A549 (cell line): ENCODE measurements at regions not wholly inside any gene's neighbourhood (a gene's known extent, or its start where the extent isn't known, plus 50 kb on each side); places are given as distances from the start of the nearest gene placed in this dataset.

Source experiments
- ATAC-seq, 2 experiments: fragments of 200-7000 bp in 1 of 2; fragments of >200 bp in 1 of 2; cut with Nextera tagmentation in 1 of 2; cut with Tn5 transposase in 1 of 2; 3 replicates each; pipeline versions ENCODE4 v1.8.0 to v1.9.1; 2018 to 2020; ENCODE audit warnings: mild to moderate bottlenecking in 1 of 2, moderate library complexity in 1 of 2
- CTCF ChIA-PET: fragments of 300-600 bp; sonication (Branson Sonifier 250); formaldehyde crosslinking; extraction: SDS; loops from one replicate; lab custom pipeline; 2021; ENCODE audit warnings: antibody characterized with exemption, inconsistent platforms; lab: Yijun Ruan, JAX
- POLR2A ChIA-PET: fragments of 350-600 bp; formaldehyde crosslinking; extraction: SDS; loops from one replicate; lab custom pipeline; 2021; ENCODE audit warnings: antibody characterized with exemption, inconsistent platforms; lab: Yijun Ruan, JAX
- DNase-seq, 2 experiments: peaks; one replicate each; pipeline versions ENCODE4 v3.0.0 to v3.0.0-alpha.2; 2011 to 2016; ENCODE audit warnings: low read depth in 1 of 2, low spot score in 1 of 2
- FAIRE-seq: peaks from 2 replicates; lab custom pipeline; 2011; peaks lifted over from hg19 to GRCh38; lab: Jason Lieb, UNC
- H3K27ac ChIP-seq, 2 experiments: fragments of >200 bp; sonication (Bioruptor Twin); formaldehyde crosslinking; 3 replicates each; pipeline ENCODE4 v1.5.1; 2016 to 2017
- H3K4me1 ChIP-seq: fragments of >200 bp; sonication (Bioruptor Twin); formaldehyde crosslinking; 3 replicates; pipeline ENCODE4 v1.6.1; 2016
- H3K4me2 ChIP-seq: fragments of >200 bp; sonication (Bioruptor Twin); formaldehyde crosslinking; 3 replicates; pipeline ENCODE4 v1.6.1; 2016
- H3K4me3 ChIP-seq: fragments of >200 bp; sonication (Bioruptor Twin); formaldehyde crosslinking; 3 replicates; pipeline ENCODE4 v1.5.1; 2016
- H3K9me3 ChIP-seq: fragments of >200 bp; sonication (Bioruptor Twin); formaldehyde crosslinking; 3 replicates; pipeline ENCODE4 v1.6.1; 2016
- CHD2 ChIP-seq: fragments of 150-350 bp; IDR thresholded peaks from 2 replicates; pipeline ENCODE4 v1.6.1; 2014; ENCODE audit warnings: low read length; ENCODE audit not compliant: partially characterized antibody
- CHD4 ChIP-seq: fragments of 200-600 bp; sonication (generic); IDR thresholded peaks from 2 replicates; pipeline ENCODE4 v1.6.1; 2016; ENCODE audit warnings: antibody characterized with exemption, mild to moderate bottlenecking, borderline replicate concordance
- E2F6 ChIP-seq: IDR thresholded peaks from 2 replicates; pipeline ENCODE4 v1.6.1; 2012; ENCODE audit warnings: low read depth, borderline replicate concordance
- EP300 ChIP-seq, 2 experiments: fragments of >200 bp; sonication (Bioruptor Twin); formaldehyde crosslinking; IDR thresholded peaks; 2 replicates in 1 of 2; 3 replicates in 1 of 2; pipeline ENCODE4 v1.6.1; 2016 to 2017
- HDAC2 ChIP-seq: fragments of 200-600 bp; sonication (generic); IDR thresholded peaks from 2 replicates; pipeline ENCODE4 v1.6.1; 2016
- KDM1A ChIP-seq: fragments of 200-600 bp; sonication (generic); IDR thresholded peaks from 2 replicates; pipeline ENCODE4 v1.6.1; 2016; ENCODE audit warnings: low read depth, mild to moderate bottlenecking
- MAFK ChIP-seq: fragments of 450-650 bp; IDR thresholded peaks from 2 replicates; pipeline ENCODE4 v1.6.1; 2014; ENCODE audit not compliant: partially characterized antibody
- RAD21 ChIP-seq, 2 experiments: fragments of >200 bp in 1 of 2; sonication (Bioruptor Twin) in 1 of 2; formaldehyde crosslinking in 1 of 2; IDR thresholded peaks in 1 of 2; conservative IDR thresholded peaks in 1 of 2; 2 replicates in 1 of 2; 3 replicates in 1 of 2; pipeline ENCODE4 v1.6.1; 2012 to 2018; ENCODE audit warnings: inconsistent platforms in 1 of 2
- RCOR1 ChIP-seq: fragments of 150-350 bp; IDR thresholded peaks from 2 replicates; pipeline ENCODE4 v1.6.1; 2014; ENCODE audit warnings: antibody characterized with exemption, low read length, low read depth
- RNF2 ChIP-seq: fragments of 200-600 bp; sonication (generic); IDR thresholded peaks from 2 replicates; pipeline ENCODE4 v1.6.1; 2016; ENCODE audit warnings: low read depth, mild to moderate bottlenecking, antibody characterized with exemption, moderate library complexity, borderline replicate concordance
- TFCP2L1 ChIP-seq: fragments of 250-450 bp; sonication (Bioruptor Pico); IDR thresholded peaks from 2 replicates; pipeline ENCODE4 v1.5.0; 2021; ENCODE audit warnings: mild to moderate bottlenecking
- ZSCAN20 ChIP-seq: fragments of 250-450 bp; sonication (Bioruptor Pico); IDR thresholded peaks from 2 replicates; pipeline ENCODE4 v1.8.0; 2022; ENCODE audit warnings: mild to moderate bottlenecking, moderate library complexity
- WGBS: methylation state at CpG from one replicate; pipeline ENCODE4 v1.1.6; 2017; ENCODE audit errors: missing lambda C conversion rate; 5-methylcytosine and 5-hydroxymethylcytosine counted together
- TF ChIP-seq, protein P1 (sequence below): fragments of 450-650 bp; IDR thresholded peaks from 2 replicates; pipeline ENCODE4 v1.6.1; 2014; ENCODE audit warnings: antibody characterized with exemption
- TF ChIP-seq, protein P2 (sequence below): fragments of >200 bp; sonication (Bioruptor Twin); formaldehyde crosslinking; IDR thresholded peaks from 3 replicates; pipeline ENCODE4 v1.6.1; 2016
- TF ChIP-seq, protein P3 (sequence below): fragments of >200 bp; sonication (Bioruptor Twin); formaldehyde crosslinking; IDR thresholded peaks from 3 replicates; pipeline ENCODE4 v1.5.1; 2016

GRCh38 chr5:124342986-124343385 is 403.5 kb downstream of the ZNF608 start:
- Histone ChIP-seq H3K4me3 (no peak overlapping the region), H3K4me1 (no peaks in the 10 kb centered on the region), H3K9me3 (no peaks in the 10 kb centered on the region), H3K27ac (no peak overlapping the region), H3K4me2 (no peak overlapping the region)
- ChIA-PET CTCF (no interaction called here), POLR2A (no interaction called here)
- DNase-seq: no peak
- no peak for FAIRE-seq
- no peak for TF ChIP-seq RNF2
- no peak for TF ChIP-seq RAD21 (conservative IDR thresholded peaks at IDR 0.05 in 1 of 2, IDR thresholded peaks at IDR 0.05 in 1 of 2)
- no peak for TF ChIP-seq TFCP2L1 (CRISPR knock-in tag)
- TF ChIP-seq CHD4: no peak
- TF ChIP-seq, protein P1, sequence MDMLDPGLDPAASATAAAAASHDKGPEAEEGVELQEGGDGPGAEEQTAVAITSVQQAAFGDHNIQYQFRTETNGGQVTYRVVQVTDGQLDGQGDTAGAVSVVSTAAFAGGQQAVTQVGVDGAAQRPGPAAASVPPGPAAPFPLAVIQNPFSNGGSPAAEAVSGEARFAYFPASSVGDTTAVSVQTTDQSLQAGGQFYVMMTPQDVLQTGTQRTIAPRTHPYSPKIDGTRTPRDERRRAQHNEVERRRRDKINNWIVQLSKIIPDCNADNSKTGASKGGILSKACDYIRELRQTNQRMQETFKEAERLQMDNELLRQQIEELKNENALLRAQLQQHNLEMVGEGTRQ: no peak
- no peak for ATAC-seq
- 4% methylated on average over 1 of the region's 1 CpG for WGBS

DNA sequence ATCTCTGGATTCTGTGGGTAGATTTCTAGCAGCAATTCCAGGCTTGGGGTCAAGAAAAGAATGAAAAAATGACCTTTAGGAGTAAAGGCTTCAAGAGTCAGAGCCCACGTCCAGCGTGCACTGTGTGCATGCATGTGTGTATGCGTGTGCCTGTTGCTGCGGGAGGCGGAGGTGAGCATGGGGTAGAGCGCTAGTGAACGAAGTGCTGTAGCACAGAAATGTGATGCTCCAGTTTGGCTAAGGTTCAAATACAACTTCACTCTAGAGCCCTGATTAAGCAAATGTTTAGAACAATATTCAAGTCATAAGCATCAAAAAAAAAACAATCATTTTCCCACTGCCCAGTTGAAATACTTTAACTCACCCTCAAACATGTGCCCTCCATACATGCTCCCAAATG is 403.9 kb downstream of the ZNF608 start:
- H3K27ac ChIP-seq: no peak overlapping the region
- no peak for DNase-seq
- CTCF ChIA-PET: interaction anchor here (1.9 kb wide), 1 partner anchor 10 kb away, joined by 4 read pairs; no protein-coding TSS in a partner anchor
- 88% methylated on average over 7 of the region's 7 CpGs for WGBS
- H3K4me2 ChIP-seq: no peak overlapping the region
- POLR2A ChIA-PET: no interaction called here
- no peak overlapping the region for H3K4me3 ChIP-seq
- H3K9me3 ChIP-seq: no peaks in the 10 kb centered on the region
- no peaks in the 10 kb centered on the region for H3K4me1 ChIP-seq
- ATAC-seq: no peak
- FAIRE-seq: no peak
- TF ChIP-seq, protein P2, sequence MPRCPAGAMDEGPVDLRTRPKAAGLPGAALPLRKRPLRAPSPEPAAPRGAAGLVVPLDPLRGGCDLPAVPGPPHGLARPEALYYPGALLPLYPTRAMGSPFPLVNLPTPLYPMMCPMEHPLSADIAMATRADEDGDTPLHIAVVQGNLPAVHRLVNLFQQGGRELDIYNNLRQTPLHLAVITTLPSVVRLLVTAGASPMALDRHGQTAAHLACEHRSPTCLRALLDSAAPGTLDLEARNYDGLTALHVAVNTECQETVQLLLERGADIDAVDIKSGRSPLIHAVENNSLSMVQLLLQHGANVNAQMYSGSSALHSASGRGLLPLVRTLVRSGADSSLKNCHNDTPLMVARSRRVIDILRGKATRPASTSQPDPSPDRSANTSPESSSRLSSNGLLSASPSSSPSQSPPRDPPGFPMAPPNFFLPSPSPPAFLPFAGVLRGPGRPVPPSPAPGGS: no peak
- TF ChIP-seq E2F6 (no peak), RCOR1 (no peak), CHD2 (no peak), HDAC2 (no peak), MAFK (no peak)

DNA sequence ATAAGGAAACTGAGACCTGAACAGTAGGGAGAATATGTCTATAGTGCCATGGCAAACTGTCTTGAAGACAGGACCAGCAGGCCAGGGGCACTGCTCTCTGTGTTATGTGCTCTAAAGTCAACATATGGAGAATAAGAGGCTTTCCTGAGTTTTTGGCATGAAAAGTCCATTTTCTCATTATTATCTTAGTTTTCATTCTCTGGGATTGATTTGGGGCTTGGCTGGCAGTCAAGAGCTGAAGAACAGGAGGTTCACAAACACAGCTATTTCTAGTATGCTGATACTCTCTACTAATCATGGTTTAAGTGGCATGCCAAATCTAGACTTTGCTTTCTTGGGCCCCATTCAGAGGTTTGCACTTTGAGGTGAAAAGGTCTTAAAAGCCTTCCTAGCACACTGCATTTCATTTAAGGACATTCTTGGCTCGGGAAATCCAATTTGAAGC is 404.4 kb downstream of the ZNF608 start:
- FAIRE-seq: no peak
- no peak overlapping the region for H3K4me2 ChIP-seq
- H3K9me3 ChIP-seq: no peaks in the 10 kb centered on the region
- WGBS: 29% methylated on average over 1 of the region's 1 CpG
- H3K4me3 ChIP-seq: no peak overlapping the region
- ATAC-seq: no peak
- no peak overlapping the region for H3K27ac ChIP-seq
- DNase-seq: no peak
- no peaks in the 10 kb centered on the region for H3K4me1 ChIP-seq
- TF ChIP-seq, protein P3, sequence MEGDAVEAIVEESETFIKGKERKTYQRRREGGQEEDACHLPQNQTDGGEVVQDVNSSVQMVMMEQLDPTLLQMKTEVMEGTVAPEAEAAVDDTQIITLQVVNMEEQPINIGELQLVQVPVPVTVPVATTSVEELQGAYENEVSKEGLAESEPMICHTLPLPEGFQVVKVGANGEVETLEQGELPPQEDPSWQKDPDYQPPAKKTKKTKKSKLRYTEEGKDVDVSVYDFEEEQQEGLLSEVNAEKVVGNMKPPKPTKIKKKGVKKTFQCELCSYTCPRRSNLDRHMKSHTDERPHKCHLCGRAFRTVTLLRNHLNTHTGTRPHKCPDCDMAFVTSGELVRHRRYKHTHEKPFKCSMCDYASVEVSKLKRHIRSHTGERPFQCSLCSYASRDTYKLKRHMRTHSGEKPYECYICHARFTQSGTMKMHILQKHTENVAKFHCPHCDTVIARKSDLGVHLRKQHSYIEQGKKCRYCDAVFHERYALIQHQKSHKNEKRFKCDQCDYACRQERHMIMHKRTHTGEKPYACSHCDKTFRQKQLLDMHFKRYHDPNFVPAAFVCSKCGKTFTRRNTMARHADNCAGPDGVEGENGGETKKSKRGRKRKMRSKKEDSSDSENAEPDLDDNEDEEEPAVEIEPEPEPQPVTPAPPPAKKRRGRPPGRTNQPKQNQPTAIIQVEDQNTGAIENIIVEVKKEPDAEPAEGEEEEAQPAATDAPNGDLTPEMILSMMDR: no peak
- TF ChIP-seq KDM1A (no peak), ZSCAN20 (CRISPR knock-in tag) (no peak), EP300 (IDR thresholded peaks at IDR 0.05) (no peak)
- TF ChIP-seq, all 56 proteins: peak for 0
- POLR2A ChIA-PET: no interaction called here
- CTCF ChIA-PET: interaction anchor here (1.9 kb wide), 1 partner anchor 10 kb away, joined by 4 read pairs; no protein-coding TSS in a partner anchor
